Left ventricle myocardium inferior (tissue), 1 donor: ENCODE measurements at regions not wholly inside any gene's neighbourhood (a gene's known extent, or its start where the extent isn't known, plus 50 kb on each side); places are given as distances from the start of the nearest gene placed in this dataset.

Experiments
- DNase-seq: peaks from one replicate; pipeline ENCODE4 v3.0.0-alpha.2; 2020
- H3K27ac ChIP-seq: fragments of 200-600 bp; replicated peaks from 2 replicates; pipeline ENCODE4 v1.8.0; 2021
- H3K27me3 ChIP-seq: fragments of 200-600 bp; 2 replicates; pipeline ENCODE4 v1.8.0; 2021; ENCODE audit warnings: low read depth
- H3K36me3 ChIP-seq: fragments of 200-600 bp; 2 replicates; pipeline ENCODE4 v1.8.0; 2021
- H3K4me1 ChIP-seq: fragments of 200-600 bp; 2 replicates; pipeline ENCODE4 v1.8.0; 2021
- H3K4me3 ChIP-seq: fragments of 200-600 bp; 2 replicates; pipeline ENCODE4 v1.8.0; 2021; ENCODE audit warnings: mild to moderate bottlenecking, moderate library complexity
- H3K9me3 ChIP-seq: fragments of 200-600 bp; replicated peaks from 2 replicates; pipeline ENCODE4 v1.8.0; 2021
- CTCF ChIP-seq: fragments of 200-600 bp; IDR thresholded peaks from 2 replicates; pipeline ENCODE4 v1.8.0; 2021; ENCODE audit warnings: antibody characterized with exemption, mild to moderate bottlenecking, borderline replicate concordance
- intact Hi-C: fragments of 100-400 bp; cut with micrococcal nuclease; formaldehyde crosslinking; loops from one replicate; pipeline ENCODE4 v1.11.0; 2022
- donor health status: DM: no; HTN: yes; CAD: no; lungs with severe emphysema.

GRCh38 chr4:33709247-33709646 is 2535.1 kb downstream of the ARAP2 start:
- H3K27ac ChIP-seq, result no peak overlapping the region
- no peak overlapping the region for H3K4me3 ChIP-seq
- TF ChIP-seq CTCF, result no peak
- no peak for DNase-seq
- peaks cover 57% of the 10 kb centered on the region for H3K9me3 ChIP-seq
- no peaks in the 10 kb centered on the region for H3K4me1 ChIP-seq
- H3K27me3 ChIP-seq, result no peaks in the 10 kb centered on the region
- intact Hi-C loops, result no loop called here
- H3K36me3 ChIP-seq, result no peaks in the 10 kb centered on the region

- no peaks in the 10 kb centered on the region for H3K4me1 ChIP-seq
- no peaks in the 10 kb centered on the region for H3K36me3 ChIP-seq
- H3K27me3 ChIP-seq, result no peaks in the 10 kb centered on the region
- peaks cover 31% of the 10 kb centered on the region for H3K9me3 ChIP-seq
- H3K27ac ChIP-seq, result no peak overlapping the region
- DNase-seq, result no peak
- no peak for TF ChIP-seq CTCF
- H3K4me3 ChIP-seq, result no peak overlapping the region
- intact Hi-C loops, result no loop called here
These were observed 2532.5 kb downstream of the ARAP2 start for GRCh38 chr4:33711826-33712225.

DNA sequence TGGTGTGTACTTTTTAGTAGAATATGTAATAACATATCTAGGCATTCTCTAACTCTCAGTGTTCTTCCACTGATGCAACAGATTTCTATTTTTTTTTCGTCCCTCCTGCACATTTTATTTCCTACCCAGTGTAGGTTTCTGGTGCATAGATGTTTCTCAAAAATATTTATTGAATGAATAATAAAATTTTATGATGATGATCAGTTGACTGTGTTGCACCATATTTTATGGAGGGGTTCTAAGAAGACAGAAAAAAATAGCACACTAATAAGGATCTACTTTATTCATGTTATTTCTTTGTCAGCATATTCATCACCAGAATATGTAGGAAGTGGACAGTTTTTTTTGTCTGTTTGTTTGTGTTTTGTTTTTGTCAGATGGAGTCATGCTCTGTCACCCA is 2529.3 kb downstream of the ARAP2 start:
- H3K4me3 ChIP-seq, result no peak overlapping the region
- no peaks in the 10 kb centered on the region for H3K27me3 ChIP-seq
- H3K27ac ChIP-seq, result no peak overlapping the region
- no peaks in the 10 kb centered on the region for H3K36me3 ChIP-seq
- H3K4me1 ChIP-seq, result no peaks in the 10 kb centered on the region
- no peak for DNase-seq
- H3K9me3 ChIP-seq, result peaks cover 17% of the 10 kb centered on the region
- intact Hi-C loops, result no loop called here
- TF ChIP-seq CTCF, result no peak

- intact Hi-C loops, result no loop called here
These were observed 2528.4 kb downstream of the ARAP2 start for GRCh38 chr4:33715841-33716395.

DNA sequence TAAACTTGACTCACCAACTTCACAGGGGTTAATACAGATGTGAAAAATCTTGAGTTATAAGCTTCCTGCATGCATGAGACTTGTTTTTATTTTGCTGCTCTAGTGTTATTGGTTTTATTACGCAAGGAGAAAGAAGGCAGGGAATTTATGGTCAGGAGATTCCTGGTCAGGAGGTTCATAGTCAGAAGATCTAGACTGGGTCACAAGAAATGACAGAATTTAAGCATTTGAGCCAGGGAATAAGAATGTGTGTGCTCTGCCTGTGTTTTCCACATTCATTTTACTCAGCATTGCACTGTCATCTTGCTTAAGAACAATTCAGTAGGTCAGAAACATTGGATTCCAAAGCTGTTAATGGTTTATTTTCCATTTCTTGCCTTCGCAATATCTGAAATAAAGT is 2522.1 kb downstream of the ARAP2 start:
- H3K36me3 ChIP-seq, result no peaks in the 10 kb centered on the region
- H3K27ac ChIP-seq, result no peak overlapping the region
- no peaks in the 10 kb centered on the region for H3K27me3 ChIP-seq
- no peak for DNase-seq
- TF ChIP-seq CTCF, result no peak
- H3K9me3 ChIP-seq, result peaks cover 6% of the 10 kb centered on the region
- peak overlapping the region; percentile 5 for H3K4me3 ChIP-seq
- intact Hi-C loops, result no loop called here
- no peaks in the 10 kb centered on the region for H3K4me1 ChIP-seq

More at GRCh38 chr4:33715841-33716395, 2528.4 kb downstream of the ARAP2 start:
- Histone ChIP-seq H3K27me3 (no peaks in the 10 kb centered on the region), H3K4me3 (no peak overlapping the region), H3K4me1 (no peaks in the 10 kb centered on the region), H3K36me3 (no peaks in the 10 kb centered on the region), H3K9me3 (peaks cover 13% of the 10 kb centered on the region), H3K27ac (no peak overlapping the region)
- no peak for TF ChIP-seq CTCF
- no peak for DNase-seq
